ENCODE measurements at regions not wholly inside any gene's neighbourhood (a gene's known extent, or its start where the extent isn't known, plus 50 kb on each side); places are given as distances from the start of the nearest gene placed in this dataset.
"Not testable (repeated sequence)": the region's sequence is repeated elsewhere in the genome, so short reads cannot be mapped to it uniquely, and the experiment has no call there.

DNA sequence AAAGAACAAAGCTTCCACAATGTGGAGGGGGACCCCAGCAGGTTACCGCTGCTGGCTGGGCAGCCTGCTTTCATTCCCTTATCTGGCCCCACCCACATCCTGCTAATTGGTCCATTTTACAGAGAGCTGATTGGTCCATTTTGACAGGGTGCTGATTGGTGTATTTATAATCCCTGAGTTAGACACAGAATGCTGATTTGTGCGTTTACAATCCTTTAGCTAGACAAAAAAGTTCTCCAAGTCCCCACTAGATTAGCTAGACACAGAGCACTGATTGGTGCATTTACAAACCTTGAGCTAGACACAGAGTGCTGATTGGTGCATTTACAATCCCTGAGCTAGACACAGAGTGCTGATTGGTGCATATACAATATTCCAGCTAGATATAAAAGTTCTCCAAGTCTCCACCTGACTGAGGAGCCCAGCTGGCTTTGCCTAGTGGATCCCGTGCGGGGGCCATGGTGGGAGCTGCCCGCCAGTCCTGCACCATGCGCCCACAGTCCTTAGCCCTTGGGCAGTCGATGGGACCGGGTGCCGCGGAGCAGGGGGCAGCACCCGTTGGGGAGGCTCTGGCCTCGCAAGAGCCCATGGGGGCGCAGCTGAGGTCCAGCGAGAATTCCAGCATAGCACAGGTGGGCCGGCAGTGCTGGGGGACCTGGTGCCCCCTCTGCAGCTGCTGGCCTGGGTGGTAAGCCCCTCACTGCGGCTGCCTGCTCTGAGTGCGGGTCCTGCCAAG lies 88.8 kb upstream of the MYLIP start:
- TF ChIP-seq, protein P1, sequence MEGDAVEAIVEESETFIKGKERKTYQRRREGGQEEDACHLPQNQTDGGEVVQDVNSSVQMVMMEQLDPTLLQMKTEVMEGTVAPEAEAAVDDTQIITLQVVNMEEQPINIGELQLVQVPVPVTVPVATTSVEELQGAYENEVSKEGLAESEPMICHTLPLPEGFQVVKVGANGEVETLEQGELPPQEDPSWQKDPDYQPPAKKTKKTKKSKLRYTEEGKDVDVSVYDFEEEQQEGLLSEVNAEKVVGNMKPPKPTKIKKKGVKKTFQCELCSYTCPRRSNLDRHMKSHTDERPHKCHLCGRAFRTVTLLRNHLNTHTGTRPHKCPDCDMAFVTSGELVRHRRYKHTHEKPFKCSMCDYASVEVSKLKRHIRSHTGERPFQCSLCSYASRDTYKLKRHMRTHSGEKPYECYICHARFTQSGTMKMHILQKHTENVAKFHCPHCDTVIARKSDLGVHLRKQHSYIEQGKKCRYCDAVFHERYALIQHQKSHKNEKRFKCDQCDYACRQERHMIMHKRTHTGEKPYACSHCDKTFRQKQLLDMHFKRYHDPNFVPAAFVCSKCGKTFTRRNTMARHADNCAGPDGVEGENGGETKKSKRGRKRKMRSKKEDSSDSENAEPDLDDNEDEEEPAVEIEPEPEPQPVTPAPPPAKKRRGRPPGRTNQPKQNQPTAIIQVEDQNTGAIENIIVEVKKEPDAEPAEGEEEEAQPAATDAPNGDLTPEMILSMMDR (conservative IDR thresholded peaks at IDR 0.05): not testable (repeated sequence)
- TF ChIP-seq ZFX (IDR thresholded peaks at IDR 0.05): not testable (repeated sequence)
